HG02973 (cell line): ENCODE measurements at regions not wholly inside any gene's neighbourhood (a gene's known extent, or its start where the extent isn't known, plus 50 kb on each side); places are given as distances from the start of the nearest gene placed in this dataset.
"Not testable (repeated sequence)": the region's sequence is repeated elsewhere in the genome, so short reads cannot be mapped to it uniquely, and the experiment has no call there.

Experiments
- ATAC-seq: cut with Tn5 transposase; IDR thresholded peaks from one replicate; pipeline ENCODE4 v1.9.1; 2021; ENCODE audit warnings: moderate library complexity; ENCODE audit not compliant: unreplicated experiment

GRCh38 chr7:126179916-126180315, 1072.8 kb downstream of the GRM8 start:
- ATAC-seq: no peak

- no peak for ATAC-seq
Observed at GRCh38 chr7:126178865-126179264, 1073.9 kb downstream of the GRM8 start.

GRCh38 chr7:126177782-126178181, 1075.0 kb downstream of the GRM8 start:
- no peak for ATAC-seq

- ATAC-seq: no peak
Observed at GRCh38 chr7:126166645-126167044, 1086.1 kb downstream of the GRM8 start.

- ATAC-seq: no peak
Observed at GRCh38 chr7:126163647-126164046, 1089.1 kb downstream of the GRM8 start.

- ATAC-seq: no peak
Observed at GRCh38 chr7:126157391-126157790, 1095.3 kb downstream of the GRM8 start.

GRCh38 chr7:126150278-126150958, 1102.3 kb downstream of the GRM8 start:
- ATAC-seq: no peak

GRCh38 chr7:126140858-126141466, 1111.8 kb downstream of the GRM8 start:
- ATAC-seq: no peak

GRCh38 chr7:126119981-126120380, 1132.8 kb downstream of the GRM8 start:
- no peak for ATAC-seq

- ATAC-seq: no peak
Observed at GRCh38 chr7:126103582-126103981, 1149.2 kb downstream of the GRM8 start.

GRCh38 chr7:126083014-126083413, 1153.4 kb upstream of the POT1 start:
- no peak for ATAC-seq

GRCh38 chr7:126079581-126079980, 1150.0 kb upstream of the POT1 start:
- ATAC-seq: no peak

GRCh38 chr7:126079151-126079550, 1149.5 kb upstream of the POT1 start:
- no peak for ATAC-seq

- no peak for ATAC-seq
Observed at GRCh38 chr7:126065766-126066165, 1136.1 kb upstream of the POT1 start.

GRCh38 chr7:126057979-126058378, 1128.4 kb upstream of the POT1 start:
- no peak for ATAC-seq

- ATAC-seq: not testable (repeated sequence)
Observed at GRCh38 chr7:126056613-126057012, 1127.0 kb upstream of the POT1 start.

GRCh38 chr7:126052229-126052628, 1122.6 kb upstream of the POT1 start:
- ATAC-seq: no peak

- ATAC-seq: no peak
Observed at GRCh38 chr7:126044662-126045061, 1115.0 kb upstream of the POT1 start.

- ATAC-seq: no peak
Observed at GRCh38 chr7:126041472-126041871, 1111.8 kb upstream of the POT1 start.

- no peak for ATAC-seq
Observed at GRCh38 chr7:126040114-126041045, 1110.8 kb upstream of the POT1 start.

- no peak for ATAC-seq
Observed at GRCh38 chr7:126026421-126027088, 1096.9 kb upstream of the POT1 start.
